ENCODE measurements at regions not wholly inside any gene's neighbourhood (a gene's known extent, or its start where the extent isn't known, plus 50 kb on each side); places are given as distances from the start of the nearest gene placed in this dataset.

DNA sequence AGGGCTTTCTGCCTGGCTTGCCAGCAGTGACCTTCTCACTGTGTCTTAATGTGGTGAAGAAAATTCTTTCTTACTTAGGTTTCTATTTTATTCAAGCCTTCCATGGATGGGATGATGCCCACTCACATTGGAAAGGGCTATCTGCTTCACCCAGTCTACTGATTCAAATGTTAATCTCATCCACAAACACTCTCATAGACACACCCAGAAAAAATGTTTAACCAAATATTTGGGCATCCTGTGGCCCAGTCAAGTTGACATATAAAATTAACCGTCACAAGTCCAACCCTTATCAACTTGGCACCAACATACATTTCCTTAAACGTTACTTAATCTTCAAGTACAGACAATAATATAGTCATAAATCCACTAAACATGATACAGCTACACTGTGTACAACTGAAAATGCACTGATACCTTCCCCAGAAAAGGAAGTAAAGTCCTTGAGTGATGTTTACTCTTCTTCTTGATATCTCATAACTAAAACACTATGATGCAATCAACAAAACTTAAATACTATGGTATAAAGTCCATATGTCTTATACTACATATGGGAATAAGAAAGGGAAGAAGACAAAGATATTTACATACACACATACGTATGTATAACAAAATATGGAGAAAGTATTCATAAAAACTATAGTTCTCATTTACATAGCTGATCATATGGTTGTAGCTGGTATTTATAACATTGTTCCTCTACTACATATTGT is 394.7 kb upstream of the NOVA1 start:
- Mint-ChIP-seq H3K4me1 (no peaks in the 10 kb centered on the region), H3K4me3 (no peak overlapping the region), H3K9me3 (ENCODE audit: low read depth) (peaks cover 4% of the 10 kb centered on the region), H3K27ac (no peak overlapping the region), H3K27me3 (no peaks in the 10 kb centered on the region), H3K36me3 (ENCODE audit: low read depth) (no peaks in the 10 kb centered on the region)
- CTCF ChIA-PET, result no interaction called here
- ATAC-seq (no peak), DNase-seq (no peak)
- intact Hi-C loops (cut with DNase I, micrococcal nuclease), result no loop called here
- POLR2A ChIA-PET, result no interaction called here

DNA sequence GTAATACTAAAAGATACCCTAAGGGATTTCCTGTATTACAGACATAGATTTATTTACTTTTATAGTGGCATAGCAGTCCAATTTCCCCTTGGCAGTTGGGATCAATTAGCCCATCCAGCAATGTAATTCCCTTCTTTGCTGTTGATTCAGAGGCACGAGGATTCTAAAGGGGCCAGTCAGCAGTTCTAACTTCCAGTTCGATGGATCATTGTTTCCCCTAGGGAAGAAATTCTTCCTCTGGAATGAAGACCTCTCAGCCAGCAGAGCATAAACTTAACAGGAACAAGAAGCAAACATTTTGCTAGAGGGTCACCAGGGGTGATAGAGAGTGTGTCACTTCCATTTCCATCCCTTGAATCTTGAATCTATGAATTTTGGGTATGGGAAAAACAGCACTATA is 395.7 kb upstream of the NOVA1 start:
- no peak for DNase-seq
- no peaks in the 10 kb centered on the region for H3K27me3 Mint-ChIP-seq
- intact Hi-C loops (cut with DNase I, micrococcal nuclease), result no loop called here
- H3K27ac Mint-ChIP-seq, result no peak overlapping the region
- H3K9me3 Mint-ChIP-seq (ENCODE audit: low read depth), result peaks cover 4% of the 10 kb centered on the region
- no peaks in the 10 kb centered on the region for H3K4me1 Mint-ChIP-seq
- H3K36me3 Mint-ChIP-seq (ENCODE audit: low read depth), result no peaks in the 10 kb centered on the region
- ChIA-PET POLR2A (interaction anchor here (0.7 kb wide), 1 partner anchor 309 kb away, joined by 3 read pairs; no protein-coding TSS in a partner anchor), CTCF (no interaction called here)
- no peak overlapping the region for H3K4me3 Mint-ChIP-seq
- no peak for ATAC-seq

DNA sequence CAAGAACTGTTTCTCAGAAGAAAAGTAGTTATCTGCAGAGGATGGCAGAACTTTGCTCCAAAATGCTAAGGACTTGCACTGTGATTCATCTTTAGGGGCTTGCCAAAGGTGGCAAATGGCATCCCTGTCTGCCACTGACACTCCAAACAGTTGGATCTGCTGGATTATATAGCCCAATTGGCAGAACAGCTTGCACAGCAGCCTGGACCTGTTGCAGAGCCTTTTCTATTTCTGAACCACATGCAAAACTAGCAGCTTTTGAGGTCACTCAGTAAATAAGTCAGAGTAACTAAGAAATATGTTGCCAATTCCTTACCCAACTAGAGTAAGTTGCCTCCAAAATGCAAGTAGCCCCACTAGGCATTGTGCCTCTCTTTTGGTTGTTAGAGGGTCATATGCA is 397.5 kb upstream of the NOVA1 start:
- ATAC-seq (no peak), DNase-seq (no peak)
- intact Hi-C loops (cut with DNase I, micrococcal nuclease), result no loop called here
- Mint-ChIP-seq H3K4me1 (no peaks in the 10 kb centered on the region), H3K27me3 (no peaks in the 10 kb centered on the region), H3K27ac (no peak overlapping the region), H3K36me3 (ENCODE audit: low read depth) (no peaks in the 10 kb centered on the region), H3K4me3 (no peak overlapping the region), H3K9me3 (ENCODE audit: low read depth) (peaks cover 4% of the 10 kb centered on the region)
- ChIA-PET POLR2A (no interaction called here), CTCF (no interaction called here)

- DNase-seq (no peak), ATAC-seq (no peak)
- Mint-ChIP-seq H3K27me3 (no peaks in the 10 kb centered on the region), H3K36me3 (ENCODE audit: low read depth) (no peaks in the 10 kb centered on the region), H3K4me1 (no peaks in the 10 kb centered on the region), H3K27ac (no peak overlapping the region), H3K4me3 (no peak overlapping the region), H3K9me3 (ENCODE audit: low read depth) (peaks cover 1% of the 10 kb centered on the region)
- CTCF ChIA-PET, result no interaction called here
- intact Hi-C loops (cut with DNase I, micrococcal nuclease), result no loop called here
- POLR2A ChIA-PET, result no interaction called here
Observed at GRCh38 chr14:26996246-26996645, 398.4 kb upstream of the NOVA1 start.

GRCh38 chr14:27002179-27002578 is 404.3 kb upstream of the NOVA1 start:
- H3K27ac Mint-ChIP-seq, result no peak overlapping the region
- DNase-seq (no peak), ATAC-seq (no peak)
- intact Hi-C loops (cut with DNase I, micrococcal nuclease), result no loop called here
- CTCF ChIA-PET, result no interaction called here
- H3K27me3 Mint-ChIP-seq, result no peaks in the 10 kb centered on the region
- no peaks in the 10 kb centered on the region for H3K9me3 Mint-ChIP-seq (ENCODE audit: low read depth)
- no peaks in the 10 kb centered on the region for H3K36me3 Mint-ChIP-seq (ENCODE audit: low read depth)
- POLR2A ChIA-PET, result no interaction called here
- no peak overlapping the region for H3K4me3 Mint-ChIP-seq
- H3K4me1 Mint-ChIP-seq, result no peaks in the 10 kb centered on the region

- H3K9me3 Mint-ChIP-seq (ENCODE audit: low read depth), result peaks cover 9% of the 10 kb centered on the region
- no peak for ATAC-seq
- ChIA-PET CTCF (no interaction called here), POLR2A (no interaction called here)
- DNase-seq, result no peak
- no peak overlapping the region for H3K4me3 Mint-ChIP-seq
- no peaks in the 10 kb centered on the region for H3K36me3 Mint-ChIP-seq (ENCODE audit: low read depth)
- intact Hi-C loops (cut with DNase I, micrococcal nuclease), result no loop called here
- no peaks in the 10 kb centered on the region for H3K4me1 Mint-ChIP-seq
- no peaks in the 10 kb centered on the region for H3K27me3 Mint-ChIP-seq
- H3K27ac Mint-ChIP-seq, result no peak overlapping the region
Observed at GRCh38 chr14:27006570-27006969, 408.7 kb upstream of the NOVA1 start.

DNA sequence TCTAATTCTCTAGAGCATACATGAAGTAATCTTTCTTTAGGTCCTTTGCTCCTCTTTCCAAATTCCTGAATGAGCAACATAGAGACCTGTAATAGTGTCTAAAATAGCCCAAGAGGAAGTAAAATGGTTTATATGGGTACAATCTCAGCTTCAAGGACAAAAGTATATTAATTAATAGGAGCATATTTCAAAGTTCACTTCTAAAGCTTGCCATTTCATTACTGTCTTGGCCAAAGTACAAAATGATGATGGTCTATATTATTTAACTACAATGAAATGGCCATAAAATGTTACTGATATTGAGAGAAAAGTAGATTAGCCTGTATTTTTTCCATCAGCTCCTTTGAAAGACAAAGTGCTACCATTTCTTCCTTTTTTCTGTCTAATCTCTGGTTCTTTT is 410.4 kb upstream of the NOVA1 start:
- ChIA-PET CTCF (no interaction called here), POLR2A (no interaction called here)
- H3K36me3 Mint-ChIP-seq (ENCODE audit: low read depth), result no peaks in the 10 kb centered on the region
- no peak overlapping the region for H3K27ac Mint-ChIP-seq
- H3K9me3 Mint-ChIP-seq (ENCODE audit: low read depth), result peaks cover 14% of the 10 kb centered on the region
- no peaks in the 10 kb centered on the region for H3K4me1 Mint-ChIP-seq
- ATAC-seq (no peak), DNase-seq (no peak)
- intact Hi-C loops (cut with DNase I, micrococcal nuclease), result no loop called here
- no peak overlapping the region for H3K4me3 Mint-ChIP-seq
- H3K27me3 Mint-ChIP-seq, result no peaks in the 10 kb centered on the region

GRCh38 chr14:27012641-27013040 is 414.8 kb upstream of the NOVA1 start:
- Mint-ChIP-seq H3K27me3 (no peaks in the 10 kb centered on the region), H3K9me3 (ENCODE audit: low read depth) (peaks cover 19% of the 10 kb centered on the region), H3K36me3 (ENCODE audit: low read depth) (no peaks in the 10 kb centered on the region), H3K4me1 (no peaks in the 10 kb centered on the region), H3K27ac (no peak overlapping the region), H3K4me3 (no peak overlapping the region)
- ATAC-seq (no peak), DNase-seq (no peak)
- intact Hi-C loops (cut with DNase I, micrococcal nuclease), result no loop called here
- POLR2A ChIA-PET, result no interaction called here
- CTCF ChIA-PET, result no interaction called here

DNA sequence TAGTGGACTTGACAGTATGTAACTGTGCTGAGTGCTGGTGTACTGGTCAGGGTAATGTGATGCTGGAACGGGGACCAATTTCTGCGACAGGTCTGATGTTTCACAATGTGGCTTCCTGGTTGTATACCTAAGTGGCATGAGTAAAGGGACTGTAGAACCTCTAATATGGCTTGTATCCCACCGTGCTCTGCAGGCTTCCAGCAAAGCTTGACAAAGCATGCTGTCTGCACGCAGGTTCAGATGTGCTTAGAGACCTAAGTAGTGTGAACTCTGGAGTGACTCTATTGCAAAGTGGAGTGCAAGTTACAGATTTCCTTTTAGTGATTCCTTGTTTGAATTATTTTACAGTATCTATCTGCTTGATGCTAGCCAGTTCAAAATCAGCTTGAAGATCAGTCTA is 415.8 kb upstream of the NOVA1 start:
- H3K4me1 Mint-ChIP-seq, result no peaks in the 10 kb centered on the region
- peaks cover 18% of the 10 kb centered on the region for H3K9me3 Mint-ChIP-seq (ENCODE audit: low read depth)
- ChIA-PET POLR2A (no interaction called here), CTCF (no interaction called here)
- no peak overlapping the region for H3K4me3 Mint-ChIP-seq
- H3K27ac Mint-ChIP-seq, result no peak overlapping the region
- DNase-seq (no peak), ATAC-seq (no peak)
- H3K27me3 Mint-ChIP-seq, result no peaks in the 10 kb centered on the region
- intact Hi-C loops (cut with DNase I, micrococcal nuclease), result no loop called here
- H3K36me3 Mint-ChIP-seq (ENCODE audit: low read depth), result no peaks in the 10 kb centered on the region

GRCh38 chr14:27015065-27015464 is 417.2 kb upstream of the NOVA1 start:
- intact Hi-C loops (cut with DNase I, micrococcal nuclease), result no loop called here
- Mint-ChIP-seq H3K36me3 (ENCODE audit: low read depth) (no peaks in the 10 kb centered on the region), H3K27me3 (no peaks in the 10 kb centered on the region), H3K27ac (no peak overlapping the region), H3K4me1 (no peaks in the 10 kb centered on the region), H3K9me3 (ENCODE audit: low read depth) (peaks cover 12% of the 10 kb centered on the region), H3K4me3 (no peak overlapping the region)
- CTCF ChIA-PET, result no interaction called here
- ATAC-seq (no peak), DNase-seq (no peak)
- POLR2A ChIA-PET, result no interaction called here

DNA sequence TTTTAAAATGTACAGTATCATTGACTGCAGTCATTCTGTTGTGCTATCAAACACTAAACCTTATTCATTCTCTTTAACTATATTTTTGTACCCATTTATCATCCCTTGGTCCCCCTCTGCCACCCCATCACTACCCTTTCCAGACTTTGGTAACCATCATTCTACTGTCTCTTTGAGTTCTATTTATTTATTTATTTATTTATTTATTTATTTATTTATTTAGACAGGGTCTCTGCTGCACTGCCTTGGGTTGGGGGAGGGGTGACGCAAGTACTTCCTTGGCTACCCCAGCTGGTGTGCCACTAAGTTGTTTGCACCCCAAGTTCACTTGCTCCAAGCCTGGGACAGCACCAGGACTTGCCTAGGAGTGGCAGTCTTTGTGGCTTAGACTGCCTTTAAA is 427.8 kb upstream of the NOVA1 start:
- Mint-ChIP-seq H3K27ac (no peak overlapping the region), H3K4me3 (no peak overlapping the region), H3K9me3 (ENCODE audit: low read depth) (peaks cover 6% of the 10 kb centered on the region), H3K36me3 (ENCODE audit: low read depth) (no peaks in the 10 kb centered on the region), H3K27me3 (no peaks in the 10 kb centered on the region), H3K4me1 (no peaks in the 10 kb centered on the region)
- intact Hi-C loops (cut with DNase I, micrococcal nuclease), result no loop called here
- ChIA-PET CTCF (no interaction called here), POLR2A (no interaction called here)
- no peak for DNase-seq
- ATAC-seq, result no peak

DNA sequence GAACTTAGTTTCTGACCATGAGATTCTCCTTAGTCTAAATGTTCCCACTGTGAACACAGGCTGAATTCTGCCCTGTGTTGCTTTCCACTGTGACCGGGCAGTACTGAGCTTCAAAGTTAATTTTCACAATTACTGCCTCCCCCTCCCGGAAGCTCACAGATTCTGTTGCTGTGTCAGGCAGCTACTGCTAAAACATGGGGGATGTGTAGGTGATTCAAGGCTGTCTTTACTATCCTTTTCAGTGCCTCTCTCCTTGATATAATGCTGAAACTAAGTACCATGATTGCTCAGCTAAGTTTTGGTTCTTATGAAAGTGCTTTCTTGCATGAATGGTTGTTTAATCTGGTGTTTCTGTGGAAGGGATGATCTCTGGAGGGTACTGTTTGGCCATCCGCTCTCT is 428.3 kb upstream of the NOVA1 start:
- H3K9me3 Mint-ChIP-seq (ENCODE audit: low read depth), result peaks cover 6% of the 10 kb centered on the region
- H3K4me1 Mint-ChIP-seq, result no peaks in the 10 kb centered on the region
- H3K36me3 Mint-ChIP-seq (ENCODE audit: low read depth), result no peaks in the 10 kb centered on the region
- H3K4me3 Mint-ChIP-seq, result no peak overlapping the region
- ChIA-PET POLR2A (no interaction called here), CTCF (no interaction called here)
- intact Hi-C loops (cut with DNase I, micrococcal nuclease), result no loop called here
- ATAC-seq, result no peak
- no peaks in the 10 kb centered on the region for H3K27me3 Mint-ChIP-seq
- DNase-seq, result no peak
- H3K27ac Mint-ChIP-seq, result no peak overlapping the region

- Mint-ChIP-seq H3K27me3 (no peaks in the 10 kb centered on the region), H3K27ac (no peak overlapping the region), H3K4me3 (no peak overlapping the region), H3K36me3 (ENCODE audit: low read depth) (no peaks in the 10 kb centered on the region), H3K4me1 (no peaks in the 10 kb centered on the region), H3K9me3 (ENCODE audit: low read depth) (peaks cover 3% of the 10 kb centered on the region)
- intact Hi-C loops (cut with DNase I, micrococcal nuclease), result no loop called here
- DNase-seq (no peak), ATAC-seq (no peak)
- ChIA-PET CTCF (no interaction called here), POLR2A (no interaction called here)
Observed at GRCh38 chr14:27040552-27040951, 442.7 kb upstream of the NOVA1 start.

Data from activated CD4-positive, alpha-beta T cell treated with anti-CD3 and anti-CD28 coated beads for 36 hours (primary cell).